T-cell (primary cell): ENCODE measurements at regions not wholly inside any gene's neighbourhood (a gene's known extent, or its start where the extent isn't known, plus 50 kb on each side); places are given as distances from the start of the nearest gene placed in this dataset.
"Not testable (repeated sequence)": the region's sequence is repeated elsewhere in the genome, so short reads cannot be mapped to it uniquely, and the experiment has no call there.

Source experiments
- ATAC-seq, 4 experiments: fragments of 200-7000 bp in 3 of 4; fragments of 150-1000 bp in 1 of 4; cut with Tn5 transposase; replicated peaks in 1 of 4; 1 replicate in 3 of 4; 2 replicates in 1 of 4; pipeline ENCODE4 v1.10.0; 2021; ENCODE audit warnings: moderate library complexity in 3 of 4, mild to moderate bottlenecking in 2 of 4, moderate number of reproducible peaks in 1 of 4
- CTCF ChIA-PET, 2 donors: fragments of 300-600 bp; sonication (Branson Sonifier 250); formaldehyde crosslinking; loops; one replicate each; lab custom pipeline; 2022; ENCODE audit warnings: antibody characterized with exemption in 2 of 2; lab: Charles Lee
- POLR2A ChIA-PET, 2 donors: fragments of 300-600 bp; sonication (Branson Sonifier 250); formaldehyde crosslinking; loops; one replicate each; lab custom pipeline; 2022; ENCODE audit warnings: antibody characterized with exemption in 2 of 2; lab: Charles Lee
- DNase-seq, 35 experiments: peaks; one replicate each; pipeline versions ENCODE4 v3.0.0 to v3.0.0-alpha.2; 2013 to 2023
- H3K27ac ChIP-seq: one replicate; pipeline ENCODE4 v1.5.1; 2013; ENCODE audit warnings: low read length
- H3K27me3 ChIP-seq, 2 experiments: replicated peaks in 1 of 2; 1 replicate in 1 of 2; 2 replicates in 1 of 2; pipeline versions ENCODE4 v1.6.1 to v1.7.0; 2013; ENCODE audit warnings: low read length in 1 of 2, mixed read lengths in 1 of 2; ENCODE audit not compliant: control insufficient read depth in 2 of 2, insufficient read depth in 2 of 2; ENCODE audit errors: extremely low read depth in 1 of 2
- H3K36me3 ChIP-seq, 2 donors: 1 replicate in 1 of 2; 2 replicates in 1 of 2; pipeline versions ENCODE4 v1.6.1 to v1.7.0; 2013; ENCODE audit warnings: low read length in 1 of 2; ENCODE audit not compliant: control insufficient read depth in 2 of 2, insufficient read depth in 1 of 2; ENCODE audit errors: extremely low read depth in 1 of 2
- H3K4me1 ChIP-seq, 2 experiments: 1 replicate in 1 of 2; 2 replicates in 1 of 2; pipeline versions ENCODE4 v1.6.1 to v1.7.0; 2013; ENCODE audit warnings: low read length in 2 of 2, mixed read lengths in 1 of 2; ENCODE audit not compliant: insufficient read depth in 2 of 2, control insufficient read depth in 1 of 2; ENCODE audit errors: extremely low read depth in 1 of 2
- H3K4me3 ChIP-seq, 2 donors: 1 replicate in 1 of 2; 2 replicates in 1 of 2; pipeline versions ENCODE4 v1.5.1 to v1.7.0; 2013; ENCODE audit warnings: mild to moderate bottlenecking in 2 of 2, low read length in 1 of 2, moderate library complexity in 1 of 2; ENCODE audit not compliant: control insufficient read depth in 1 of 2; ENCODE audit errors: extremely low read depth in 1 of 2
- H3K9me3 ChIP-seq: 2 replicates; pipeline ENCODE4 v1.7.0; 2013
- H3K27ac Mint-ChIP-seq, 2 donors: one replicate each; pipeline ENCODE4 v1.8.0; 2020 to 2021; ENCODE audit warnings: mild to moderate bottlenecking in 2 of 2, mixed read lengths in 2 of 2
- H3K27me3 Mint-ChIP-seq, 2 donors: one replicate each; pipeline ENCODE4 v1.8.0; 2021 to 2022; ENCODE audit warnings: mixed read lengths in 2 of 2
- H3K36me3 Mint-ChIP-seq: one replicate; pipeline ENCODE4 v1.8.0; 2021; ENCODE audit warnings: mixed read lengths
- H3K4me1 Mint-ChIP-seq, 3 donors: one replicate each; pipeline ENCODE4 v1.8.0; 2020 to 2022; ENCODE audit warnings: mixed read lengths in 3 of 3, mild to moderate bottlenecking in 1 of 3
- H3K4me3 Mint-ChIP-seq, 3 donors: one replicate each; pipeline ENCODE4 v1.8.0; 2020 to 2022; ENCODE audit warnings: mild to moderate bottlenecking in 3 of 3, mixed read lengths in 3 of 3, moderate library complexity in 3 of 3
- H3K9me3 Mint-ChIP-seq, 3 donors: one replicate each; pipeline ENCODE4 v1.8.0; 2020 to 2022; ENCODE audit warnings: mixed read lengths in 3 of 3
- WGBS: methylation state at CpG from one replicate; pipeline ENCODE4 v1.1.5; 2013; ENCODE audit warnings: missing lambda C conversion rate; ENCODE audit not compliant: insufficient coverage; 5-methylcytosine and 5-hydroxymethylcytosine counted together

- Mint-ChIP-seq H3K27ac (no peak overlapping the region), H3K36me3 (no peaks in the 10 kb centered on the region), H3K9me3 (no peaks in the 10 kb centered on the region), H3K4me3 (no peak overlapping the region), H3K4me1 (peaks cover 7 to 37% (median 8%) of the 10 kb centered on the region in 3 donors), H3K27me3 (peaks cover 13 to 26% of the 10 kb centered on the region in 2 donors)
- ChIA-PET CTCF (no interaction called here), POLR2A (no interaction called here)
- peaks cover 0 to 5% of the 10 kb centered on the region in 2 experiments for H3K4me1 ChIP-seq
- H3K27ac ChIP-seq, result no peak overlapping the region
- peaks cover 0 to 50% of the 10 kb centered on the region in 2 experiments for H3K27me3 ChIP-seq
- ATAC-seq, result no peak
- no peaks in the 10 kb centered on the region for H3K36me3 ChIP-seq
- WGBS, result 33% methylated on average over 6 of the region's 18 CpGs
- H3K4me3 ChIP-seq, result no peak overlapping the region
- peak in 3 of 35 experiments; percentile 2 to 19 (median 2) for DNase-seq
- H3K9me3 ChIP-seq, result no peaks in the 10 kb centered on the region
Observed at GRCh38 chr14:105891631-105892452, 365.5 kb downstream of the TMEM121 start.

- H3K4me1 ChIP-seq, H3K27ac Mint-ChIP-seq, H3K4me3 Mint-ChIP-seq, H3K36me3 Mint-ChIP-seq, CTCF ChIA-PET, POLR2A ChIA-PET, H3K4me3 ChIP-seq, H3K36me3 ChIP-seq, H3K9me3 ChIP-seq, H3K9me3 Mint-ChIP-seq, ATAC-seq, H3K27ac ChIP-seq: not testable (repeated sequence)
- 66% methylated on average over 17 of the region's 27 CpGs for WGBS
- peak in 3 of 35 experiments; percentile 1 to 21 (median 2) for DNase-seq
- peaks cover 13 to 26% of the 10 kb centered on the region in 2 donors for H3K27me3 Mint-ChIP-seq
- peaks cover 0 to 53% of the 10 kb centered on the region in 2 experiments for H3K27me3 ChIP-seq
- H3K4me1 Mint-ChIP-seq, result peaks cover 11 to 36% (median 12%) of the 10 kb centered on the region in 3 donors
Observed at GRCh38 chr14:105892453-105893441, 366.4 kb downstream of the TMEM121 start.

GRCh38 chr14:105893686-105894085 is 367.3 kb downstream of the TMEM121 start:
- H3K36me3 Mint-ChIP-seq, H3K4me3 ChIP-seq, H3K27ac ChIP-seq, H3K4me3 Mint-ChIP-seq, H3K9me3 Mint-ChIP-seq, H3K36me3 ChIP-seq, ATAC-seq, POLR2A ChIA-PET, CTCF ChIA-PET, H3K4me1 ChIP-seq, H3K9me3 ChIP-seq, H3K27ac Mint-ChIP-seq, DNase-seq: not testable (repeated sequence)
- Mint-ChIP-seq H3K4me1 (peaks cover 11 to 26% (median 12%) of the 10 kb centered on the region in 3 donors), H3K27me3 (peaks cover 17 to 31% of the 10 kb centered on the region in 2 donors)
- WGBS, result 34% methylated on average over 4 of the region's 12 CpGs
- H3K27me3 ChIP-seq, result peaks cover 0 to 57% of the 10 kb centered on the region in 2 experiments

GRCh38 chr14:105894125-105894977 is 368.0 kb downstream of the TMEM121 start:
- no peak overlapping the region for H3K4me3 ChIP-seq
- no peaks in the 10 kb centered on the region for H3K36me3 ChIP-seq
- peaks cover 0 to 5% of the 10 kb centered on the region in 2 experiments for H3K4me1 ChIP-seq
- peaks cover 0 to 62% of the 10 kb centered on the region in 2 experiments for H3K27me3 ChIP-seq
- H3K27ac Mint-ChIP-seq, result no peak overlapping the region
- ChIA-PET POLR2A (no interaction called here), CTCF (no interaction called here)
- no peak overlapping the region for H3K27ac ChIP-seq
- DNase-seq, result peak in 2 of 35 experiments; percentile 1 to 12
- 80% methylated on average over 16 of the region's 19 CpGs for WGBS
- no peaks in the 10 kb centered on the region for H3K9me3 Mint-ChIP-seq
- H3K4me1 Mint-ChIP-seq, result peaks cover 8 to 23% (median 10%) of the 10 kb centered on the region in 3 donors
- H3K36me3 Mint-ChIP-seq, result no peaks in the 10 kb centered on the region
- no peak overlapping the region for H3K4me3 Mint-ChIP-seq
- no peaks in the 10 kb centered on the region for H3K9me3 ChIP-seq
- H3K27me3 Mint-ChIP-seq, result peaks cover 17 to 30% of the 10 kb centered on the region in 2 donors
- no peak for ATAC-seq

GRCh38 chr14:105894978-105895881 is 368.8 kb downstream of the TMEM121 start:
- no peaks in the 10 kb centered on the region for H3K36me3 Mint-ChIP-seq
- no peak overlapping the region for H3K4me3 Mint-ChIP-seq
- Histone ChIP-seq H3K4me3 (no peak overlapping the region), H3K9me3 (no peaks in the 10 kb centered on the region), H3K36me3 (no peaks in the 10 kb centered on the region), H3K27ac (no peak overlapping the region), H3K27me3 (peaks cover 0 to 60% of the 10 kb centered on the region in 2 experiments), H3K4me1 (no peaks in the 10 kb centered on the region)
- peaks cover 14 to 26% of the 10 kb centered on the region in 2 donors for H3K27me3 Mint-ChIP-seq
- DNase-seq (no peak), ATAC-seq (no peak)
- H3K4me1 Mint-ChIP-seq, result peaks cover 4 to 15% (median 8%) of the 10 kb centered on the region in 3 donors
- H3K27ac Mint-ChIP-seq, result no peak overlapping the region
- ChIA-PET CTCF (no interaction called here), POLR2A (no interaction called here)
- 73% methylated on average over 19 of the region's 30 CpGs for WGBS
- no peaks in the 10 kb centered on the region for H3K9me3 Mint-ChIP-seq
